ENCODE measurements at regions not wholly inside any gene's neighbourhood (a gene's known extent, or its start where the extent isn't known, plus 50 kb on each side); places are given as distances from the start of the nearest gene placed in this dataset.
"Not testable (repeated sequence)": the region's sequence is repeated elsewhere in the genome, so short reads cannot be mapped to it uniquely, and the experiment has no call there.

- H3K9me3 ChIP-seq (ENCODE audit: control insufficient read depth, low read length), result no peaks in the 10 kb centered on the region
- ATAC-seq, result no peak
- no peaks in the 10 kb centered on the region for H3K27me3 ChIP-seq (ENCODE audit: control insufficient read depth, insufficient read depth)
- intact Hi-C loops (cut with DNase I), result no loop called here
- no peaks in the 10 kb centered on the region for H3K4me1 ChIP-seq (ENCODE audit: control insufficient read depth, insufficient read depth, low read length)
- no peak overlapping the region for H3K27ac ChIP-seq (ENCODE audit: low read length)
- H3K4me3 ChIP-seq (ENCODE audit: low read length), result no peak overlapping the region
- no peak for DNase-seq
These were observed 1581.7 kb downstream of the EFNA5 start for GRCh38 chr5:106089073-106089472.

GRCh38 chr5:106088462-106088861 is 1582.3 kb downstream of the EFNA5 start:
- Histone ChIP-seq H3K9me3 (ENCODE audit: control insufficient read depth, low read length) (no peaks in the 10 kb centered on the region), H3K27ac (ENCODE audit: low read length) (no peak overlapping the region), H3K4me1 (ENCODE audit: control insufficient read depth, insufficient read depth, low read length) (no peaks in the 10 kb centered on the region), H3K27me3 (ENCODE audit: control insufficient read depth, insufficient read depth) (no peaks in the 10 kb centered on the region), H3K4me3 (ENCODE audit: low read length) (no peak overlapping the region)
- no peak for ATAC-seq
- intact Hi-C loops (cut with DNase I), result no loop called here
- no peak for DNase-seq

GRCh38 chr5:106086352-106086751 is 1584.4 kb downstream of the EFNA5 start:
- no peak overlapping the region for H3K27ac ChIP-seq (ENCODE audit: low read length)
- no peaks in the 10 kb centered on the region for H3K27me3 ChIP-seq (ENCODE audit: control insufficient read depth, insufficient read depth)
- intact Hi-C loops (cut with DNase I), result no loop called here
- H3K4me1 ChIP-seq (ENCODE audit: control insufficient read depth, insufficient read depth, low read length), result no peaks in the 10 kb centered on the region
- ATAC-seq, result no peak
- H3K4me3 ChIP-seq (ENCODE audit: low read length), result no peak overlapping the region
- no peak for DNase-seq
- no peaks in the 10 kb centered on the region for H3K9me3 ChIP-seq (ENCODE audit: control insufficient read depth, low read length)
- 68% methylated on average over 2 of the region's 2 CpGs for WGBS

- no peak overlapping the region for H3K4me3 ChIP-seq (ENCODE audit: low read length)
- H3K27ac ChIP-seq (ENCODE audit: low read length), result no peak overlapping the region
- WGBS, result 69% methylated on average over 2 of the region's 2 CpGs
- no peak for ATAC-seq
- no peaks in the 10 kb centered on the region for H3K9me3 ChIP-seq (ENCODE audit: control insufficient read depth, low read length)
- DNase-seq, result no peak
- no peaks in the 10 kb centered on the region for H3K4me1 ChIP-seq (ENCODE audit: control insufficient read depth, insufficient read depth, low read length)
- intact Hi-C loops (cut with DNase I), result no loop called here
- H3K27me3 ChIP-seq (ENCODE audit: control insufficient read depth, insufficient read depth), result no peaks in the 10 kb centered on the region
These were observed 1585.2 kb downstream of the EFNA5 start for GRCh38 chr5:106085556-106085955.

- WGBS, result 53% methylated on average over 1 of the region's 1 CpG
These were observed 1585.6 kb downstream of the EFNA5 start for GRCh38 chr5:106085136-106085535.

GRCh38 chr5:106080535-106080934 is 1590.2 kb downstream of the EFNA5 start:
- no peak overlapping the region for H3K27ac ChIP-seq (ENCODE audit: low read length)
- H3K4me3 ChIP-seq (ENCODE audit: low read length), result no peak overlapping the region
- H3K9me3 ChIP-seq (ENCODE audit: control insufficient read depth, low read length), result no peaks in the 10 kb centered on the region
- no peaks in the 10 kb centered on the region for H3K27me3 ChIP-seq (ENCODE audit: control insufficient read depth, insufficient read depth)
- 33% methylated on average over 1 of the region's 1 CpG for WGBS
- no peak for ATAC-seq
- H3K4me1 ChIP-seq (ENCODE audit: control insufficient read depth, insufficient read depth, low read length), result no peaks in the 10 kb centered on the region
- intact Hi-C loops (cut with DNase I), result no loop called here
- no peak for DNase-seq

More at GRCh38 chr5:106085136-106085535, 1585.6 kb downstream of the EFNA5 start:
- intact Hi-C loops (cut with DNase I), result no loop called here
- H3K9me3 ChIP-seq (ENCODE audit: control insufficient read depth, low read length), result no peaks in the 10 kb centered on the region
- ATAC-seq (no peak), DNase-seq (no peak)
- H3K27ac ChIP-seq (ENCODE audit: low read length), result no peak overlapping the region
- no peaks in the 10 kb centered on the region for H3K4me1 ChIP-seq (ENCODE audit: control insufficient read depth, insufficient read depth, low read length)
- H3K27me3 ChIP-seq (ENCODE audit: control insufficient read depth, insufficient read depth), result no peaks in the 10 kb centered on the region
- H3K4me3 ChIP-seq (ENCODE audit: low read length), result no peak overlapping the region

GRCh38 chr5:106076655-106077054 is 1594.1 kb downstream of the EFNA5 start:
- no peak overlapping the region for H3K27ac ChIP-seq (ENCODE audit: low read length)
- 89% methylated on average over 4 of the region's 4 CpGs for WGBS
- no peaks in the 10 kb centered on the region for H3K4me1 ChIP-seq (ENCODE audit: control insufficient read depth, insufficient read depth, low read length)
- DNase-seq (no peak), ATAC-seq (no peak)
- H3K9me3 ChIP-seq (ENCODE audit: control insufficient read depth, low read length), result no peaks in the 10 kb centered on the region
- no peaks in the 10 kb centered on the region for H3K27me3 ChIP-seq (ENCODE audit: control insufficient read depth, insufficient read depth)
- intact Hi-C loops (cut with DNase I), result no loop called here
- no peak overlapping the region for H3K4me3 ChIP-seq (ENCODE audit: low read length)

- WGBS, result 89% methylated on average over 2 of the region's 2 CpGs
- Histone ChIP-seq H3K27ac (ENCODE audit: low read length) (no peak overlapping the region), H3K4me1 (ENCODE audit: control insufficient read depth, insufficient read depth, low read length) (no peaks in the 10 kb centered on the region), H3K9me3 (ENCODE audit: control insufficient read depth, low read length) (no peaks in the 10 kb centered on the region), H3K4me3 (ENCODE audit: low read length) (no peak overlapping the region), H3K27me3 (ENCODE audit: control insufficient read depth, insufficient read depth) (no peaks in the 10 kb centered on the region)
- ATAC-seq, result no peak
- intact Hi-C loops (cut with DNase I), result no loop called here
- DNase-seq, result no peak
These were observed 1598.5 kb downstream of the EFNA5 start for GRCh38 chr5:106072208-106072607.

- H3K4me3 ChIP-seq (ENCODE audit: low read length), result no peak overlapping the region
- ATAC-seq, result no peak
- no peak overlapping the region for H3K27ac ChIP-seq (ENCODE audit: low read length)
- H3K27me3 ChIP-seq (ENCODE audit: control insufficient read depth, insufficient read depth), result no peaks in the 10 kb centered on the region
- no peaks in the 10 kb centered on the region for H3K9me3 ChIP-seq (ENCODE audit: control insufficient read depth, low read length)
- no peak for DNase-seq
- WGBS, result 78% methylated on average over 1 of the region's 1 CpG
- intact Hi-C loops (cut with DNase I), result no loop called here
- no peaks in the 10 kb centered on the region for H3K4me1 ChIP-seq (ENCODE audit: control insufficient read depth, insufficient read depth, low read length)
These were observed 1623.4 kb downstream of the EFNA5 start for GRCh38 chr5:106047341-106047740.

GRCh38 chr5:106032069-106032468 is 1638.7 kb downstream of the EFNA5 start:
- intact Hi-C loops (cut with DNase I); H3K4me3 ChIP-seq (ENCODE audit: low read length); H3K27me3 ChIP-seq (ENCODE audit: control insufficient read depth, insufficient read depth); H3K27ac ChIP-seq (ENCODE audit: low read length); H3K9me3 ChIP-seq (ENCODE audit: control insufficient read depth, low read length); H3K4me1 ChIP-seq (ENCODE audit: control insufficient read depth, insufficient read depth, low read length); DNase-seq; ATAC-seq: not testable (repeated sequence)
- 65% methylated on average over 2 of the region's 2 CpGs for WGBS

GRCh38 chr5:106028314-106028713 is 1642.4 kb downstream of the EFNA5 start:
- no peaks in the 10 kb centered on the region for H3K9me3 ChIP-seq (ENCODE audit: control insufficient read depth, low read length)
- WGBS, result 65% methylated on average over 3 of the region's 3 CpGs
- DNase-seq (no peak), ATAC-seq (no peak)
- intact Hi-C loops (cut with DNase I), result no loop called here
- no peak overlapping the region for H3K27ac ChIP-seq (ENCODE audit: low read length)
- H3K4me3 ChIP-seq (ENCODE audit: low read length), result no peak overlapping the region
- no peaks in the 10 kb centered on the region for H3K4me1 ChIP-seq (ENCODE audit: control insufficient read depth, insufficient read depth, low read length)
- no peaks in the 10 kb centered on the region for H3K27me3 ChIP-seq (ENCODE audit: control insufficient read depth, insufficient read depth)

GRCh38 chr5:106020894-106021293 is 1649.8 kb downstream of the EFNA5 start:
- H3K9me3 ChIP-seq (ENCODE audit: control insufficient read depth, low read length), result no peaks in the 10 kb centered on the region
- DNase-seq (no peak), ATAC-seq (no peak)
- no peak overlapping the region for H3K27ac ChIP-seq (ENCODE audit: low read length)
- 86% methylated on average over 1 of the region's 1 CpG for WGBS
- H3K27me3 ChIP-seq (ENCODE audit: control insufficient read depth, insufficient read depth), result no peaks in the 10 kb centered on the region
- no peaks in the 10 kb centered on the region for H3K4me1 ChIP-seq (ENCODE audit: control insufficient read depth, insufficient read depth, low read length)
- intact Hi-C loops (cut with DNase I), result no loop called here
- no peak overlapping the region for H3K4me3 ChIP-seq (ENCODE audit: low read length)

Data from right cardiac atrium (tissue), 5 donors.